SH-SY5Y (cell line): ENCODE measurements at regions not wholly inside any gene's neighbourhood (a gene's known extent, or its start where the extent isn't known, plus 50 kb on each side); places are given as distances from the start of the nearest gene placed in this dataset.

Source experiments
- GATA2 ChIP-seq: IDR thresholded peaks from 2 replicates; pipeline ENCODE4 v1.6.1; 2011; ENCODE audit warnings: mild to moderate bottlenecking, low read depth, low read length
- GATA3 ChIP-seq: IDR thresholded peaks from 2 replicates; pipeline ENCODE4 v1.6.1; 2011; ENCODE audit warnings: low read depth, mild to moderate bottlenecking, low read length, moderate library complexity

DNA sequence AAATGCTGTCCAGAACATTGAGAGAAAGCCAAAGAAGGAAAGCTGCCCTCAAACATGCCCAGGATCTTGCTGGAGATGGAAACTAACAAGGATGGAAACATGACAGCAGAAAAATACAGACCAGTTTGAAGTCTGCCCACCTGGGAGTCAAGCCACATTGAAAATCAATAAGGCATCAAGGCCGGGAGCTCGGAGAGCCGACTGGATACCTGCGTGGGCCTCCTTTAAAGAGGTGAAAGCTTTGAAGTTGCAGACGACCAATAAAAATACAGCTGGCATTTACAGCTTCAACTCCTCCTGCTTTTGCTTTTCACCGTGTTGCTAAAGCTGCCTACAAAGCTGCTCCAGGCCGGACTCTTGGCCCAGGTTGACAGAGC lies 279.7 kb downstream of the SRBD1 start:
- TF ChIP-seq GATA2 (no peak), GATA3 (no peak)
